ENCODE measurements at regions not wholly inside any gene's neighbourhood (a gene's known extent, or its start where the extent isn't known, plus 50 kb on each side); places are given as distances from the start of the nearest gene placed in this dataset.
"Not testable (repeated sequence)": the region's sequence is repeated elsewhere in the genome, so short reads cannot be mapped to it uniquely, and the experiment has no call there.

- Histone ChIP-seq H3K27me3 (no peaks in the 10 kb centered on the region), H3K9me3 (no peaks in the 10 kb centered on the region), H3K4me3 (no peak overlapping the region), H3K36me3 (no peaks in the 10 kb centered on the region), H3K4me1 (no peaks in the 10 kb centered on the region), H3K27ac (no peak overlapping the region)
- no peak for DNase-seq
- no peak for TF ChIP-seq CTCF (IDR thresholded peaks at IDR 0.05)
- no peak for TF ChIP-seq POLR2A (IDR thresholded peaks at IDR 0.05)
These were observed 438.9 kb upstream of the ZNF337 start for GRCh38 chr20:26135325-26136110.

DNA sequence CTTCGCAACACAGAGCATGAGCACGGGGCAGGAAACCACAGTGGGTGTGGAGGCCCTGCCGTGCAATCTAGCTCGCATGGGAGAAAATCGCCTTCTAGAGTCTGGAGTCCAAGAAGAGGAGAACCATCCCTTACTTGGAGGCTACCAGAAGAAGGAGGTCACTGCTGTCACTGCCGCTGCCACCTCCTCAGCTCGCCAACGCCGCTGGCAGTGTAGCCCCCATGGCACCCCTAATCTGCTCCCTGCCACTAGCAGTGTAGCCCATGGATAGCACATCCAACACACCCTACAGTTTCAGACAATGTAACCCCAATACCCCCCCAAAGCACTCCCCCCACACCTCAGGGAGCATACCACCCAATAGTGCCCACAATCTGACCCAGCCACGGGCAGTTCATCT lies 438.0 kb upstream of the ZNF337 start:
- TF ChIP-seq CTCF (IDR thresholded peaks at IDR 0.05) (no peak), POLR2A (IDR thresholded peaks at IDR 0.05) (no peak)
- no peaks in the 10 kb centered on the region for H3K4me1 ChIP-seq
- H3K4me3 ChIP-seq = no peak overlapping the region
- H3K27me3 ChIP-seq = no peaks in the 10 kb centered on the region
- no peaks in the 10 kb centered on the region for H3K9me3 ChIP-seq
- no peak for DNase-seq
- no peak overlapping the region for H3K27ac ChIP-seq
- no peaks in the 10 kb centered on the region for H3K36me3 ChIP-seq

GRCh38 chr20:26133794-26134193 lies 437.1 kb upstream of the ZNF337 start:
- H3K9me3 ChIP-seq, H3K27me3 ChIP-seq, H3K4me3 ChIP-seq, H3K4me1 ChIP-seq, H3K27ac ChIP-seq, DNase-seq, H3K36me3 ChIP-seq: not testable (repeated sequence)

GRCh38 chr20:26120920-26121319 lies 424.3 kb upstream of the ZNF337 start:
- H3K27ac ChIP-seq, H3K4me1 ChIP-seq, H3K27me3 ChIP-seq, H3K36me3 ChIP-seq, H3K9me3 ChIP-seq, DNase-seq, H3K4me3 ChIP-seq: not testable (repeated sequence)

GRCh38 chr20:26094498-26094897 lies 397.8 kb upstream of the ZNF337 start:
- not testable (repeated sequence) for H3K4me1 ChIP-seq, H3K9me3 ChIP-seq, H3K27ac ChIP-seq, H3K36me3 ChIP-seq, H3K4me3 ChIP-seq, DNase-seq, H3K27me3 ChIP-seq

DNA sequence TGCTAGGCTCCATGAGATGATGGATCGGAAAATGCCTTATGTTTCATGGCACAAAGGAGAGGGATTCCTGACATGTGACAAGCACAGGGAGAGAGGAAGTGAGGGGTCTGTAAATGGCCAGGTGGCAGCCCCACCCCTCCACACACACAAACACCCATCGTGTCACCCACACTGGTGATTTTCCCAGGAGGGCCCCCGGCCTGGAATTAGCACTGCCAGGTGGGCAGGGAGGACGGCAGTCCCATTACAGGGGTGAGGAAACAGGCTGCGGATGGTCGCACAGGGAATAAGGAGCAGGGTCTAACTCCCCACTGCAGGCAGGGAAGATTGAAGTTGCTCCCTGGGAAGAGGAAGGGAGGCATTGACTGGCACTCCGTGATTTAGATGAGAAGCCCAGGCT lies 395.3 kb upstream of the ZNF337 start:
- H3K9me3 ChIP-seq, DNase-seq, H3K27ac ChIP-seq, H3K27me3 ChIP-seq, H3K4me1 ChIP-seq, H3K4me3 ChIP-seq, H3K36me3 ChIP-seq: not testable (repeated sequence)

GRCh38 chr20:26086195-26086594 lies 389.5 kb upstream of the ZNF337 start:
- DNase-seq, H3K9me3 ChIP-seq, H3K27ac ChIP-seq, H3K27me3 ChIP-seq, H3K4me3 ChIP-seq, H3K36me3 ChIP-seq, H3K4me1 ChIP-seq: not testable (repeated sequence)

GRCh38 chr20:26073972-26074371 lies 377.3 kb upstream of the ZNF337 start:
- not testable (repeated sequence) for H3K36me3 ChIP-seq, H3K27ac ChIP-seq, DNase-seq, H3K27me3 ChIP-seq, H3K9me3 ChIP-seq, H3K4me1 ChIP-seq, H3K4me3 ChIP-seq

- not testable (repeated sequence) for H3K9me3 ChIP-seq, H3K27ac ChIP-seq, DNase-seq, H3K4me1 ChIP-seq, H3K4me3 ChIP-seq, H3K36me3 ChIP-seq, H3K27me3 ChIP-seq
These were observed 362.7 kb upstream of the ZNF337 start for GRCh38 chr20:26059324-26059723.

DNA sequence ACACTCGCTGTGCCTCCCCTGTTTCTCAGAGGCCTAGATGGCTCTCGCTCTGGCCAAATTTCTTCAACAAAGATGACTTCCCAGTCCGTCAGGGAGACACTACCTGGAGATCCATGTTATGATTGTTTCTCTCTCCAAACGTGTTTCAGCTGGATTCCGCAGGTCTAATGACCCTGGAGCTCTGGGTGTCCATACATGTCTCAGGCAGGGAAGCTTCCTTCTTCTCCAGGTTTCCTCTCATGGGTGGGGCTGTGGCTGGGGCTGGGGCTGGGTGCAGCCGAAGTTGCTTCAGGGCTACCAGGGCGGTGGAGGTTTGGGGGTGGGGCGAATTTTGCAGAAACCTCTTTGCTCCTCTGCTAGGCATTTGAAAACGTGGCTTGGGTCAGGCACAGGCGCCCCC lies 361.8 kb upstream of the ZNF337 start:
- H3K4me3 ChIP-seq, H3K36me3 ChIP-seq, H3K9me3 ChIP-seq, H3K27ac ChIP-seq, H3K4me1 ChIP-seq, DNase-seq, H3K27me3 ChIP-seq: not testable (repeated sequence)

GRCh38 chr20:26057135-26057752 lies 360.6 kb upstream of the ZNF337 start:
- H3K27ac ChIP-seq, H3K9me3 ChIP-seq: not testable (repeated sequence)

DNA sequence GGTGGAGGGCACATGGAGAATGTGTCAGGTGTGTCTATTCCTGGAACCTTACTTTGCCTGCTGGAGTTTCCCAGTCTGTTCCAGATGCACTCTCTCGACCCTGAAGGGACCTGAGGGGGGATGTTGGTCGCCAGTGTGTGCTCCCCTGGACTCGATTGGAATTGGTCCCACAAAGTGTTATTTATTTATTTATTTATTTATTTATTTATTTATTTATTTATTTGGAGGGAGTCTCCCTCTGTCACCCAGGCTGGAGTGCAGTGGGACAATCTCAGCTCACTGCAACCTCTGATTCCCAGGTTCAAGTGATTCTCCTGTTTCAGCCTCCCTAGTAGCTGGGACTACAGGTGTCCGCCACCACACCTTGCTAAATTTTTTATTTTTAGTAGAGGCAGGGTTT lies 329.1 kb upstream of the ZNF337 start:
- H3K4me1 ChIP-seq, H3K36me3 ChIP-seq, DNase-seq, H3K4me3 ChIP-seq, H3K27ac ChIP-seq, H3K27me3 ChIP-seq, H3K9me3 ChIP-seq: not testable (repeated sequence)

More at GRCh38 chr20:26057135-26057752, 360.6 kb upstream of the ZNF337 start:
- H3K36me3 ChIP-seq, H3K4me1 ChIP-seq, DNase-seq, H3K4me3 ChIP-seq, H3K27me3 ChIP-seq: not testable (repeated sequence)

DNA sequence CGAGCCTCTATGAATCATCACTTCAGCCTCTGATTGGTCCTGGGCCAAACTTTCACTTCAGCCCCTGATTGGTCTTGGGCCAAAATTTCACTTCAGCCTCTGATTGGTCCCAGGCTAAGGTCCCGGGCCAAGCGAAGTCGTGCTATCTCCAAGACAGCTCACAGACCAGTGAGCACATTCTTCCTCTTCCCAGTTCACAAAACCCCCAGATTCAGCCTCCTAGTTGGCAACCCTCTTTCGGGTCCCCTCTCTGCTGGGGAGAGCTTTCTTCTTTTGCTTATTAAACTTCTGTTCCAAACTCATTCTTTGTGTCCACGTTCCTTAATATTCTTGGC lies 314.3 kb upstream of the ZNF337 start:
- H3K9me3 ChIP-seq, H3K4me3 ChIP-seq, H3K27ac ChIP-seq, DNase-seq, H3K4me1 ChIP-seq, H3K36me3 ChIP-seq, H3K27me3 ChIP-seq: not testable (repeated sequence)

Measured in Peyer's patch (tissue), 4 donors.